GM23338 (cell line): ENCODE measurements at regions not wholly inside any gene's neighbourhood (a gene's known extent, or its start where the extent isn't known, plus 50 kb on each side); places are given as distances from the start of the nearest gene placed in this dataset.

Experiments used
- ATAC-seq: fragments of 200-7000 bp; cut with Tn5 transposase; 3 replicates; pipeline ENCODE4 v1.9.1; 2020
- DNase-seq: peaks from one replicate; pipeline ENCODE4 v3.0.0-alpha.2; 2015; ENCODE audit warnings: low spot score
- H2AFZ ChIP-seq: fragments of 200-600 bp; sonication (generic); 2 replicates; pipeline ENCODE4 v1.8.0; 2016; ENCODE audit warnings: antibody characterized with exemption, mild to moderate bottlenecking, moderate library complexity
- H3F3A ChIP-seq: fragments of 200-600 bp; sonication (generic); replicated peaks from 2 replicates; pipeline ENCODE4 v1.8.0; 2017; ENCODE audit warnings: antibody characterized with exemption, mixed run types, low read depth
- H3K27ac ChIP-seq: fragments of 200-600 bp; sonication (generic); 2 replicates; pipeline ENCODE4 v1.6.1; 2016; ENCODE audit warnings: low read depth
- H3K27me3 ChIP-seq: fragments of 200-600 bp; sonication (generic); 2 replicates; pipeline ENCODE4 v1.8.0; 2016; ENCODE audit warnings: mild to moderate bottlenecking, mixed run types, moderate library complexity; ENCODE audit not compliant: insufficient read depth
- H3K36me3 ChIP-seq: fragments of 200-600 bp; sonication (generic); 2 replicates; pipeline ENCODE4 v1.8.0; 2016; ENCODE audit warnings: mild to moderate bottlenecking; ENCODE audit not compliant: insufficient read depth
- H3K4me1 ChIP-seq: fragments of 200-600 bp; sonication (generic); 2 replicates; pipeline ENCODE4 v1.8.0; 2016; ENCODE audit warnings: mild to moderate bottlenecking, moderate library complexity; ENCODE audit not compliant: insufficient read depth
- H3K4me2 ChIP-seq: fragments of 200-600 bp; sonication (generic); 2 replicates; pipeline ENCODE4 v1.7.1; 2017; ENCODE audit warnings: mixed run types
- H3K4me3 ChIP-seq: fragments of 200-600 bp; sonication (generic); 2 replicates; pipeline ENCODE4 v1.6.1; 2016; ENCODE audit warnings: mixed run types
- H3K79me2 ChIP-seq: fragments of 200-600 bp; sonication (generic); replicated peaks from 2 replicates; pipeline ENCODE4 v1.8.0; 2017; ENCODE audit warnings: mild to moderate bottlenecking; ENCODE audit not compliant: insufficient read depth
- H3K9me2 ChIP-seq: fragments of 200-600 bp; sonication (generic); 2 replicates; pipeline ENCODE4 v1.8.0; 2017; ENCODE audit not compliant: insufficient read depth
- H4K20me1 ChIP-seq: fragments of 200-600 bp; sonication (generic); replicated peaks from 2 replicates; pipeline ENCODE4 v1.8.0; 2017; ENCODE audit warnings: mild to moderate bottlenecking; ENCODE audit not compliant: insufficient read depth
- H3K27ac Mint-ChIP-seq: 2 replicates; pipeline ENCODE4 v1.8.0; 2020; ENCODE audit warnings: inconsistent platforms, mild to moderate bottlenecking, moderate library complexity, mixed read lengths
- H3K27me3 Mint-ChIP-seq: 3 replicates; pipeline ENCODE4 v1.8.0; 2022; ENCODE audit warnings: low read depth, mild to moderate bottlenecking, moderate library complexity, mixed read lengths, inconsistent platforms; ENCODE audit not compliant: insufficient read depth, poor library complexity
- H3K36me3 Mint-ChIP-seq: 3 replicates; pipeline ENCODE4 v1.8.0; 2021; ENCODE audit warnings: low read depth, mild to moderate bottlenecking, inconsistent platforms, moderate library complexity, mixed read lengths
- H3K4me1 Mint-ChIP-seq: 3 replicates; pipeline ENCODE4 v1.8.0; 2020; ENCODE audit warnings: mild to moderate bottlenecking, inconsistent platforms, mixed read lengths
- H3K4me3 Mint-ChIP-seq: 3 replicates; pipeline ENCODE4 v1.8.0; 2021; ENCODE audit warnings: moderate library complexity, mild to moderate bottlenecking, inconsistent platforms, mixed read lengths
- H3K9me3 Mint-ChIP-seq: 3 replicates; pipeline ENCODE4 v1.8.0; 2020; ENCODE audit warnings: moderate library complexity, mild to moderate bottlenecking, inconsistent platforms, mixed read lengths
- CREB1 ChIP-seq: fragments of 250-450 bp; sonication (Bioruptor Pico); IDR thresholded peaks from 2 replicates; pipeline ENCODE4 v1.5.0; 2020; ENCODE audit warnings: low read depth, mild to moderate bottlenecking, moderate library complexity
- ETS1 ChIP-seq: IDR thresholded peaks from 2 replicates; pipeline ENCODE4 v1.6.1; 2016; ENCODE audit warnings: antibody characterized with exemption
- EZH2 ChIP-seq: fragments of 200-600 bp; sonication (generic); IDR thresholded peaks from one replicate; pipeline ENCODE4 v1.8.0; 2017; ENCODE audit warnings: antibody characterized with exemption, mild to moderate bottlenecking, low read depth; ENCODE audit not compliant: unreplicated experiment
- NANOG ChIP-seq: IDR thresholded peaks from 2 replicates; pipeline ENCODE4 v1.6.1; 2016; ENCODE audit warnings: antibody characterized with exemption, borderline replicate concordance
- ZNF114 ChIP-seq: fragments of 250-450 bp; sonication (Bioruptor Pico); IDR thresholded peaks from 2 replicates; pipeline ENCODE4 v1.5.0; 2020; ENCODE audit warnings: mild to moderate bottlenecking, moderate library complexity
- ZNF331 ChIP-seq: fragments of 250-450 bp; sonication (Bioruptor Pico); IDR thresholded peaks from 2 replicates; pipeline ENCODE4 v1.5.0; 2020; ENCODE audit warnings: low read depth, mild to moderate bottlenecking, moderate library complexity
- ZNF462 ChIP-seq: fragments of 250-450 bp; sonication (Bioruptor Pico); IDR thresholded peaks from 2 replicates; pipeline ENCODE4 v1.5.0; 2020; ENCODE audit warnings: mild to moderate bottlenecking, moderate library complexity
- TF ChIP-seq, protein P1 (sequence below), 2 experiments: fragments of 200-600 bp in 1 of 2; sonication (generic) in 1 of 2; conservative IDR thresholded peaks; 2 replicates each; pipeline versions ENCODE4 v1.5.1 to v1.6.1; 2016 to 2017; ENCODE audit warnings: antibody characterized with exemption in 2 of 2, low read depth in 2 of 2, mild to moderate bottlenecking in 2 of 2, moderate library complexity in 1 of 2

- TF ChIP-seq ZNF462 (CRISPR knock-in tag), result no peak
- no peak for TF ChIP-seq EZH2
Measured at GRCh38 chr1:14539309-14539708, 59.2 kb upstream of the KAZN start (continued).

GRCh38 chr1:14539953-14540563 is 58.4 kb upstream of the KAZN start:
- Mint-ChIP-seq H3K4me1 (peaks cover 13% of the 10 kb centered on the region), H3K27me3 (peaks cover 4% of the 10 kb centered on the region), H3K4me3 (no peak overlapping the region), H3K27ac (no peak overlapping the region), H3K36me3 (no peaks in the 10 kb centered on the region), H3K9me3 (no peaks in the 10 kb centered on the region; the same call in 2 of the 3 replicates)
- DNase-seq, result no peak
- Histone ChIP-seq H3K4me1 (peaks cover 5% of the 10 kb centered on the region), H3K79me2 (no peaks in the 10 kb centered on the region), H3K36me3 (no peaks in the 10 kb centered on the region), H3K9me2 (peaks cover 13% of the 10 kb centered on the region; the same call in 1 of the 2 replicates), H3K27me3 (no peaks in the 10 kb centered on the region), H3K4me2 (no peak overlapping the region), H3K4me3 (no peak overlapping the region), H3K27ac (no peak overlapping the region), H3F3A (no peaks in the 10 kb centered on the region), H4K20me1 (no peaks in the 10 kb centered on the region), H2AFZ (peak overlapping the region; percentile 48; the same call in 1 of the 2 replicates)
- no peak for ATAC-seq
- TF ChIP-seq, protein P1, sequence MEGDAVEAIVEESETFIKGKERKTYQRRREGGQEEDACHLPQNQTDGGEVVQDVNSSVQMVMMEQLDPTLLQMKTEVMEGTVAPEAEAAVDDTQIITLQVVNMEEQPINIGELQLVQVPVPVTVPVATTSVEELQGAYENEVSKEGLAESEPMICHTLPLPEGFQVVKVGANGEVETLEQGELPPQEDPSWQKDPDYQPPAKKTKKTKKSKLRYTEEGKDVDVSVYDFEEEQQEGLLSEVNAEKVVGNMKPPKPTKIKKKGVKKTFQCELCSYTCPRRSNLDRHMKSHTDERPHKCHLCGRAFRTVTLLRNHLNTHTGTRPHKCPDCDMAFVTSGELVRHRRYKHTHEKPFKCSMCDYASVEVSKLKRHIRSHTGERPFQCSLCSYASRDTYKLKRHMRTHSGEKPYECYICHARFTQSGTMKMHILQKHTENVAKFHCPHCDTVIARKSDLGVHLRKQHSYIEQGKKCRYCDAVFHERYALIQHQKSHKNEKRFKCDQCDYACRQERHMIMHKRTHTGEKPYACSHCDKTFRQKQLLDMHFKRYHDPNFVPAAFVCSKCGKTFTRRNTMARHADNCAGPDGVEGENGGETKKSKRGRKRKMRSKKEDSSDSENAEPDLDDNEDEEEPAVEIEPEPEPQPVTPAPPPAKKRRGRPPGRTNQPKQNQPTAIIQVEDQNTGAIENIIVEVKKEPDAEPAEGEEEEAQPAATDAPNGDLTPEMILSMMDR (conservative IDR thresholded peaks at IDR 0.05; ENCODE audit: low read depth in 2 of 2), result no peak
- no peak for TF ChIP-seq ETS1
- TF ChIP-seq EZH2, result no peak
- TF ChIP-seq ZNF114 (CRISPR knock-in tag), result no peak
- TF ChIP-seq ZNF331, result no peak
- TF ChIP-seq NANOG, result no peak
- TF ChIP-seq CREB1 (CRISPR knock-in tag), result no peak
